ENCODE measurements at regions not wholly inside any gene's neighbourhood (a gene's known extent, or its start where the extent isn't known, plus 50 kb on each side); places are given as distances from the start of the nearest gene placed in this dataset.

DNA sequence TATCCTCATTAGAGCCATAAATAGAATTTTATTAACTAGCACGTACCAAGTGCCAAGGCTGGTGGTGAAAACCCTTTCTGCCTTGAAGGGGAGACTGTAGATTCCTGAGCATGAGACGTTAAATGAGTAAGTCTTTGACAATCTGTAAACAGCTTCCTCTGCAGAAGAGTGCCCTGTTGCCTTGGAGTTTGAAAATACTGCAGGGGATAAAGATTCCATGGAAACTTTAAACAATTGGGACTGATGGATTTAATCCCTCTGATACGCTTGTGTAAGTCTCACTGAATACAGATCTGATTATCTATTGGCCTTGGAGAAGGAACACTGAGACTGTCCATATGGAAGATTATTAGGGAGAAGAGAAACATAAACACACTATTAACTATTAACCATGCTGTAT is 1053.4 kb upstream of the RBFOX1 start:
- TF ChIP-seq, protein P1, sequence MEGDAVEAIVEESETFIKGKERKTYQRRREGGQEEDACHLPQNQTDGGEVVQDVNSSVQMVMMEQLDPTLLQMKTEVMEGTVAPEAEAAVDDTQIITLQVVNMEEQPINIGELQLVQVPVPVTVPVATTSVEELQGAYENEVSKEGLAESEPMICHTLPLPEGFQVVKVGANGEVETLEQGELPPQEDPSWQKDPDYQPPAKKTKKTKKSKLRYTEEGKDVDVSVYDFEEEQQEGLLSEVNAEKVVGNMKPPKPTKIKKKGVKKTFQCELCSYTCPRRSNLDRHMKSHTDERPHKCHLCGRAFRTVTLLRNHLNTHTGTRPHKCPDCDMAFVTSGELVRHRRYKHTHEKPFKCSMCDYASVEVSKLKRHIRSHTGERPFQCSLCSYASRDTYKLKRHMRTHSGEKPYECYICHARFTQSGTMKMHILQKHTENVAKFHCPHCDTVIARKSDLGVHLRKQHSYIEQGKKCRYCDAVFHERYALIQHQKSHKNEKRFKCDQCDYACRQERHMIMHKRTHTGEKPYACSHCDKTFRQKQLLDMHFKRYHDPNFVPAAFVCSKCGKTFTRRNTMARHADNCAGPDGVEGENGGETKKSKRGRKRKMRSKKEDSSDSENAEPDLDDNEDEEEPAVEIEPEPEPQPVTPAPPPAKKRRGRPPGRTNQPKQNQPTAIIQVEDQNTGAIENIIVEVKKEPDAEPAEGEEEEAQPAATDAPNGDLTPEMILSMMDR (IDR thresholded peaks at IDR 0.05; ENCODE audit: insufficient read depth, low read length, poor library complexity, severe bottlenecking): no peak
- TF ChIP-seq EZH2phosphoT487 (conservative IDR thresholded peaks at IDR 0.05; ENCODE audit: low read length): no peak

Data from SU-DHL-6 (cell line).